Posterior cingulate gyrus (tissue), 11 donors: ENCODE measurements at regions not wholly inside any gene's neighbourhood (a gene's known extent, or its start where the extent isn't known, plus 50 kb on each side); places are given as distances from the start of the nearest gene placed in this dataset.

Experiments used
- DNase-seq, 10 donors: peaks; one replicate each; pipeline versions ENCODE4 v3.0.0 to v3.0.0-alpha.2; 2020 to 2021; ENCODE audit warnings: mixed read lengths in 3 of 10
- intact Hi-C: fragments of 100-400 bp; cut with DNase I; formaldehyde crosslinking; loops from one replicate; pipeline ENCODE4 v1.15.1; 2023

GRCh38 chr3:180184816-180185215 is 148.1 kb upstream of the PEX5L start:
- DNase-seq = no peak
- intact Hi-C loops = no loop called here

DNA sequence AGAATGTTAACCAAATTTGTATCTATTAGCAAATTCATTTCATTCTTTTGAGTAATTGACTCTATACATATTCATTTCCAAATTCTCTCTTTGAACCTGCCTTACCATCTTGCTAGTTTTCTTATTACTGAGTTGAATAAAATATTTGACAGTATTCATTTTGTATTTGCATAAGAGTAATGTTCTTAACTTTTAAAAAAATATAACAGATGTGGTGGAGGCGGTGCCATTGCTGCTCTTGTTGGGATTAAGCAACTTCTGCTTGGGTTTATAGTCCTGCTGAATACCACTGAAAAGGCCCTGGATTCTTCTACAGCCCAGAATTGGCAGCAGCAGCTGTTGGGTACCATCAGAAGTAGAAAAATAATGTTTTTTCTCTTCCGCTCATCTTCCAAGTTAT is 148.9 kb upstream of the PEX5L start:
- intact Hi-C loops = no loop called here
- peak in 1 of 10 donors; percentile 8 for DNase-seq

DNA sequence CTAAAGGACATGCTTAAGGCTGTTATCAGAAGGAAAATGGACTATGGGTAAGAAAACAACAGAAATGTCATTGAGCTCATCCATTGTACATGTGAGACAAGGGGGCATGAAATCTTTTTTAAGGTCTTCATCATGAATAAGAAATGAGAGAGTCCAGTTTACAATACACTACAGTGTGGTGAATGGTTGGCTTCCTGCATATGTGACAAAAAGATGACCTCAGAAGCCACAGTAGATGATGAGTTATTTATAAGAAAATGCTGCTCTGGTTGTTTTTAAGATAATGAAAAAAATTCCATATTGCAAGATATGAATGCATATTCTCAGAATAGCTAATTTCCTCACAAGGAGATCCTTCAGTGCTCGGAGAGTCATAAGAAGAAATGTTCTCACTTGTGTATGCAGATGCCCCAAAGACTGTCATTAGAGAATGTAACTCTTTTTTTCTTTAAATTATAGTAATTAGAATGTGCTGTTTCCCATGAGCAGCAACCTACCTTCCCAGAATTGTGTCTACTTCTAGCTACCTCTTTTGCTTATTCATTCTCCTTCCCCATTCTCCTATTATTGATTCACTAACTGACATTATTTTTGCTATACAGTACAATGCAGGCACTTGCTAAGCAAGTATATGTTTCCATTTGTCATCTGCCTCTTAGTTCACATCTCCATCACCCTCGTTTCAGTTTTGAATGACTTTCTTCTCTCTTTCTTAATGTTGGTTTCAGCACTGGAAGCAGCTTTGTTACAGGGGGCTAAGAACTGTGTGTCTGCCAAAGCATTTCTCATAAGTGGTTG is 152.0 kb upstream of the PEX5L start:
- intact Hi-C loops = no loop called here
- DNase-seq = no peak

DNA sequence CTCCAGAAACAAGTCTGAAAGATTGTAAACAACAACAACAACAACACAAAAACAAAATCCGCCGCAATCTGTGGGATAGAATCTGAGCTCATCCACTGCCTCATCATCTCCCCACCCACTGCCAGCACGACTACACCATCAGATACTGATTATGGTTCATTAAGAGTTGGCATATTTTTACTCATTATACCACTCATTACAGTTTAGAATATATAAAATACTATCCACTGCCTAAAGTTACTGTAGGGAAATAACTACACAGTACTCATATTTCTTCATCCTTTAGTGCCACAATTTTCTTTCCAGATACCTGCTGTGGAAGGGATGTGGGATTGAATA is 152.5 kb upstream of the PEX5L start:
- intact Hi-C loops = no loop called here
- no peak for DNase-seq

DNA sequence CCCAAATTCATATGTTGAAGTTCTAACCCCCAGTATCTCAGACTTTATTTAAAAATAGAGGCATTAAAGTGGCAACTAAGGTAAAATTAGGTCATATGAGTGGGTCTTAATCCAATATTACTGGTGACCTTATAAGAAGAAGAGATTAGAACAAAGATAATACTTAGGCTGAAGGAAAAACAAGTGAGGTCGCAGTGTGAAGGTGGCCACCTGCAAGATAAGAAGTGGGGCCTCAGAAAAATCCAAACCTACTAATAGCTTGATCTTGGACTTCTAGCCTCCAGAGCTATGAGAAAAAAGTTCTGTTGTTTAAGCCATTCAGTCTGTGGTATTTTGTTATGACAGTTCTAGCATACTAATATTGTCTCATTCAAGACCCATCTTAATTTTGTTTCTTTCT is 159.9 kb upstream of the PEX5L start:
- no peak for DNase-seq
- intact Hi-C loops = no loop called here

DNA sequence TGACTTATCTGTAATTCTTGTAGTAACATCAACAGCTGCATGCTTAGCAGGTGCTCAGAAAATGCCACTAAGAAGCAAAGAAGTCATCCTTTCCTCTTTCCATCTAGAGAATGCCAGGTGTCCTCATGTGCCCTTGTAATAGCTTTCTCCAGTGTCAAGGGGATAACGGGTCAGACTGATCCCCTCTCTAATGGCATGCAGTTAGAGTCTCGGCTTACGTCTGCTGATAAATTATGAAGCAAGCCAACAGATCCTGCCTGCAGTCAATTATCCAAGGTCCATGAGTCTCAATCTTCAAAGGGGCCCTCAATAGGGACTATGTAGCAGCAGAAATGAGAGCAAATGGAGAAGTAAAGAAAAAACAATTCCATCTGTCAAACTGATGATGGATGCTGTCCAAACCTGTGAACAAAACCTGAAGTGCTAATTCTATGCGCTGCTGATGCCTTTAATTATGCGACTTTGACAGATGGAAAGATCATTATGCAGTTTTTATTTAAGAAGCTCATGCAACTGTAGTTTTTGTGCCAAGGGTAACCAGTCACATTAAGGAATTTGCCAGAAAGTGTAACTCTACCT is 162.8 kb upstream of the PEX5L start:
- no peak for DNase-seq

DNA sequence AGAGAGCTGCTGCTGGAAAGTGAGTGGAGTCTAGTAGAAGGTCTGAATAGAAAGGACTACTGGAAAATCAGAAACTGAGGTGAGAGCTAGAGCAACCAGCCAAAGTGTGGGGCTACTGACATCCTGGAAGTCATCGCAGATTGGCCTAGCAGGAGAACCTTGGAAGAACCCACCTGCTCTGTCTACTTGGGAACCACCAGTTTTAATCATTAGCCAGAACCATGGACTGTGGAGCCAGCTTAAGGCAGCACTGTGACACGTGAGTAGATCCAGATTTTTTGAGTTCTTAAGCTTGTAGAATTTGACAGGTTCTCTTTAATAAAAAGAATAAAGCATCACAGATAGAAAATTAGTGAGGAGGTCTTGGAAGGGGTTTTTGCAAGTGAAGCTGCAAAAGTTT is 179.1 kb upstream of the PEX5L start:
- intact Hi-C loops = no loop called here
- no peak for DNase-seq

More for the DNA sequence above, 162.8 kb upstream of the PEX5L start:
- intact Hi-C loops = no loop called here

DNA sequence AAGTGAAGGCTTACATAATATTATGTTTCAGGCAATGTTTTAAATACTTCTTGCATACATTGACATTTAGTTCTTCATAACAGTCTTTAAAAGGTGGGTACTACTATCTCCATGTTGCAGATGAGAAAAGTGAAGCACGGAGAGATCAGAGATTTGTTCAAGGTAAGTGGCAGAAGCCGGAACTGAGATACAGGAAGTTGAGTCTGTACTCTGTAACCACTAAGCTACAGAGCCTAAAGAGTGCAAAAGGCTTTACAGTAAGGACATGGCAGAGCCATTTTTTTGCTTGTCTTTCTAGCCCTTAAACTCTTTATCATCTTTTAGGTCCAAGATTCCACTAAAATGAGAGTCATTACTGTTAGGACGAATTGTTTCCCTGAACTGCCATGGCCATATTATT is 186.5 kb upstream of the PEX5L start:
- intact Hi-C loops = no loop called here
- no peak for DNase-seq

DNA sequence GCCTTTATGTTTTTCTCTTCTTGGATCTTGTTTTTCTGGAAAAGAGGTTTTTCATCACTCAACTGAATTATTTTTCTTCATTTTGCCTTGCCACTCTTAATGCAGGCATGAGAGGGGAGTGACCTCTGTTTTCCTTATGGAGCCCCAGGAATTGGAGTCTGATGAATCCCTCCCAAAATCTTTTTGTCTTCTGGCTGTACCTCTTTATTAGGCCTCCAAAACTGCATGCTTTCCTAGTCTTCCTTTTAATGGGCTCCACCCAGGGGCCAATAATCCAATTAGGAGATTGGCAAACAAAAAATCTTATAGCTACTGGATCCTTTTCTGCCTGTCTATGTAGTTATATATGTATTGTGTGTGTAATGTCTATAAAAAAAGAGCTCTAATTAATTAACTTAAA is 192.4 kb upstream of the PEX5L start:
- DNase-seq = no peak
- intact Hi-C loops = no loop called here

- no peak for DNase-seq
- intact Hi-C loops = no loop called here
Observed at GRCh38 chr3:180239939-180240338, 203.2 kb upstream of the PEX5L start.

DNA sequence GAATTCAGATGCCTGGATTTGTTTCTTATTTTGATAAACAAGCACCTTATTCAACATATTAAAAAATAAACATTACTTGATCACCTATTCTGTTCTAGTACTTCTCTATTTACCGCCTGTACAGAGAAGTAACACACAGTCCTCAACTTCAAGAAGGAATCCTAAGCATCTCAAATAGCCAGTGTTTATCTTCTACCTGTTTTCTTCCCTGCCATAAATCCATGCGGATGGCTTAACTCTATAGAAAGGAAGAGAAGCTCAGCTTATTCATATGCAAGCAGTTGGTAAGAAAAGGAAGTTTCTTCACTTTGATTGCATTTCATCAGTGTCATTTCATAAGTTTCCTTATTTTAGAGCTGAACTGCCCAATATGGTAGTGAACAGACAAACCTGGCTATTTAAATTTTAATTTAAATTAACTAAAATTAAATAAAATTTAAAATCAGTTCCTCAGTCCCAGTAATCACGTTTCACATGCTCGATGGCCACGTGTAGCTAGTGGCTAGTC is 210.0 kb upstream of the PEX5L start:
- intact Hi-C loops = no loop called here

DNA sequence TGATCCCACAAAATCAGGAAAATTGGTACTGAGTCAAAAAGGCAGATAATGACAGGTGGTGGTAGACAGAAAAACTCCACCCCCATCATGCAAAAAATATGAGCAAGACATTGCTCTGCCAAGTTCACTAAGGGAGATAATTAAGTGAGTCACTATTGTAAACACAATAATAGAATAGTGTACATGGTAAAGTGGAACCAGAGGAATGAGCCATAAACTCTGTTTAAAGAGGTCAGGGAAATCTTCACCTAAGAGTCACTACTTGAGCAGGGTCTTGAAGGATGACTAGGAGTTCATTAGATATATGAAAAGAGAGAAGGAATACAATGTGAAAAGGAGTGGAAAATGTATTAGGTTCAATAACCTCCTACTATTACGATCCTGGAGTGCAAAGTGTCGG is 213.4 kb upstream of the PEX5L start:
- no peak for DNase-seq
- intact Hi-C loops = no loop called here

More for the DNA sequence above, 210.0 kb upstream of the PEX5L start:
- no peak for DNase-seq

DNA sequence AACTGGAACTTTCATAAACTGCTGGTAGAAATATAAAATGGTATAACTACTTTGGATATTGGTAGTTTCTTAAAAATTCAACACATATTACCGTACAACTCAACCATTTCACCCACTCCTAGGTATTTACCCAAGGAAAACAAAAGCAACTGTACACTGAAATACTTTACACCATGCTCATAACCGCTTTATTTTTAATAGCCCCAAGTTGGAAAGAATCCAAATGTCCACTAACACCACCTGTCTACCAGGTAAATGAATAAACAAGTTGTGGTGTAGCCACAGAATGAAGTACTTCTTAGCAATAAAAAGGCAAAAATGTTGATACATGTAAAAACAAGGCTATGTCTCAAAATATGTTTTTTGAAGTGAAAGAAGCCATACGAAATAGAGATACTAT is 215.9 kb upstream of the PEX5L start:
- DNase-seq = no peak
- intact Hi-C loops = no loop called here

GRCh38 chr3:180253283-180253682 is 216.5 kb upstream of the PEX5L start:
- intact Hi-C loops = no loop called here
- no peak for DNase-seq

GRCh38 chr3:180264479-180264878 is 227.7 kb upstream of the PEX5L start:
- intact Hi-C loops = no loop called here
- DNase-seq = no peak

GRCh38 chr3:180265551-180265950 is 228.8 kb upstream of the PEX5L start:
- peak in 2 of 10 donors; percentile 26 to 49 for DNase-seq
- intact Hi-C loops = no loop called here

- intact Hi-C loops = no loop called here
- no peak for DNase-seq
Observed at GRCh38 chr3:180267202-180267843, 230.6 kb upstream of the PEX5L start.

DNA sequence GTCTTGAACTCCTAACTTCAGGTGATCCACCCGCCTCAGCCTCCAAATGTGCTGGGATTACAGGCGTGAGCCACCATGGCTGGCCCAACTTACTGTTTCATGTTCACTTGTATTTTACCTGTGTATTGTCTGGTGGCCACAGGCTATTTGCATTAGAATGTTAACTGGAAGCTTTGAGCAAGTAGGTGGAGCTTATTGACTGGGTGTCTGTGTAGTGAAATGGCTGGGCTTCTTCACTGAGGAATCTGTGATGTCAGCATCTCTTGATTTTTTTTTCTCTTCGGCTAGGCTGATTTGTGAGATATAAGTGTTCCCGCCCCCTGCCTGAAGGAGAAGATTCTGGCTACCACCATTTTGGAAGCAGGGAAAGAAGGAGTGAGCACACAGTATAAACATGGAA is 237.8 kb upstream of the PEX5L start:
- intact Hi-C loops = no loop called here
- DNase-seq = no peak

DNA sequence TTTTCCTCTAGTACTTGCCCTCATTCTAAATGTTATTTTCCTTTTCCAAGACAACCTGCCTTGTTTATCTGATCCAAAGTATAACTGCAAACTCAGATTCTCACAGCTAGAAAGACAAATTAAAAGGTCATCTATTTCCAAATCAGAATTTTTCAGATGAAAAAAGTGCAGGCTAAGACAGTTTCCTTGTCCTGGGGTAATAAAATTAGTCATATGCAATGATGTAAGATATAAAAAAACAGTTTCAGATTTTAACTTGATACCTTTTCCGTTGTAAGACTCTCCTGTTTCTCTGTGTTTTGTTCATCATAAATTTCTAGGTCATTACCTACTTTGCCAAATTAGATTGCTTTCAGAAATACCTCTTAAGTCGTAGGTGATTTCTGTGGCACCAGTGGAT is 238.4 kb upstream of the PEX5L start:
- DNase-seq = no peak
- intact Hi-C loops = no loop called here

DNA sequence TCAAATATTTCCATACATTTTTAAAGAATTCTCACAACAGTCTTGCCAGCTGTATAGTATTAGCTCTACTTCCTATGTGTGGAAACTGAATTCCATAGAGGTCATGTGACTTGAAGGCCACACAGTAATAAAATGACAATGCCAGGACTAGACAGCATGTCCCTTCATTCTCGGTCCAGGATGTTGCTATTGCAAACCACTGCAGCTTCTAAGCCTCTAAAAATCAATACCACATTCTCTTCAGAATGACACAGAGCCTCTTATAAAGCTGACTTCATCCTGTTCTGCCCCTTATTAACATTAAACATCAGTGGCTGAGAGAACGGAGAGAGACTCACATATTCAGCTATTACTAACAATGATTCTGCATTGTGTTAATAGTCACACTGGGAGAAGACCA is 240.3 kb upstream of the PEX5L start:
- intact Hi-C loops = no loop called here
- no peak for DNase-seq

GRCh38 chr3:180278583-180279188 is 241.9 kb upstream of the PEX5L start:
- intact Hi-C loops = no loop called here

More at GRCh38 chr3:180278583-180279188, 241.9 kb upstream of the PEX5L start:
- peak in 1 of 10 donors; percentile 24 for DNase-seq
